HuH-7 (cell line): ENCODE measurements at regions not wholly inside any gene's neighbourhood (a gene's known extent, or its start where the extent isn't known, plus 50 kb on each side); places are given as distances from the start of the nearest gene placed in this dataset.

Experiments used
- DNase-seq: peaks from one replicate; pipeline ENCODE4 v3.0.0; 2011; ENCODE audit warnings: low spot score

DNA sequence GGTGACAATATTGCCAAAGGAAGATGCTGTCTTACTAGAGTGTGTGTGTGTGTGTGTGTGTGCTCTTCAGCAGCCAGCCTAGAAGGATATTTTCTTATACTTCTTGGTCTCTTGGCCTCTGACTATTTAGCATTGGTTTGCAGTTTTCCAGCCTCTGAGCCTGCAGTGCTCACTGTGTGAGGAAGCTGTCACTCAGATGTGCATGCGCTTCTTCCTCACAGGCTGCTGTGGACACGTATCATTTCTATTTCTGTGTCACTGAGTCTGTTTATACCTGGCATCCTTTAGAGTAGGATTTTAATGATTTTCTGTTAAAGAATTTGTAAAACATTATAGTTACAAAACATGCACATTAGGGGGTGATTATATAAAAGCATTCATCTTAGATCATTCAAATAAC, 83.3 kb downstream of the ALDH8A1 start:
- no peak for DNase-seq

- DNase-seq = no peak
Observed at GRCh38 chr6:134864558-134864957, 85.3 kb downstream of the ALDH8A1 start.

DNA sequence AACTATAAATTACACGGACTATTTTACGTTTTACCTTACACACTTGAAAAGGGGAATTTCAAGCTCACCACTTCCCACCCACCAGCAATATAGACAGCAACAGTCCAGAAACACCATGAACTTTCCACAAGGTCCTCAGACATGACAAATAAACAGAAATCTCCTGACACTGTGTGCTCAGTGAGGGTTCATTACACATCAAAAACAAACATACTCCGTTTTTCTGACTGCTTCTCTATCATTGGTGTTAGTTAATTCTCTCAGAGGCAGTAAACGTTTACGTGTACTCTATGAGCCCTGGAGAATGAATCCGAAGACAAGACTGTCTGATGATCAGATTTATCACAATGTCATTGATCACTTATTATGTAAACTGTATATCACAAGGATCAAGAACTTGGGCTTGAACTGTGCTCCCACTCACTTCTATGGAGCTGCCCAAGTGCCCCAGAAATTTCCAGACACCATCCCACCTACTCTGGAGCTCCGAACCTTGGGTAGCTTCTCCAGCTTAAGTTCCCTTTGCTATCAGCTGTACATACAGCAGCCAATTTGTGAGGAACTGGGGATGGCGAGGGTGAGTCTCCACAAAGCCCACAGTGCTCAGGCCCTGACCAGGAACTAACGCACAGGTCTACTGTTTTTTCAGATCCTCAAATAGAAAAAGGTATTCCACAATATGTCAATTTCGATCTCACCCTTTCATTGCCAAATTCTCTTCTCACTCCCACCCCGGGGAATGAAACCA, 86.0 kb downstream of the ALDH8A1 start:
- DNase-seq = peak; percentile 31

DNA sequence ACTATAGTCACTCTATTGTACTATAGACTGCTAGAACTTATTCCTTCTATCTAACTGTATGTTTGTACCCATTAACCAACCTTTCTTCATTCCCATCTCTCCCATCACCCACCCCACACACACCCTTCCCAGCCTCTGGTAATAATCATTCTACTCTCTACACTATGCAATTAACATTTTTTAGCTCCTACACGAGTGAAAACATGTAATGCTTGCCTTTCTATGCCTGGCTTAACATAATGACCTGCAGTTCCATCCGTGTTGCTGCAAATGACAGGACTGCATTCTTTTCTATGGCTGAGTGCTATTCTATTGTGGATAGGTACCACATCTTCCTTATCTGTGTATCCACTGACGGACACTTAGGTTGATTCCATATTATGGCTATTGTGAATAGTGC, 95.5 kb downstream of the ALDH8A1 start:
- no peak for DNase-seq

- DNase-seq = no peak
Observed at GRCh38 chr6:134853111-134854055, 96.5 kb downstream of the ALDH8A1 start.

- no peak for DNase-seq
Observed at GRCh38 chr6:134851548-134851947, 98.4 kb downstream of the ALDH8A1 start.

DNA sequence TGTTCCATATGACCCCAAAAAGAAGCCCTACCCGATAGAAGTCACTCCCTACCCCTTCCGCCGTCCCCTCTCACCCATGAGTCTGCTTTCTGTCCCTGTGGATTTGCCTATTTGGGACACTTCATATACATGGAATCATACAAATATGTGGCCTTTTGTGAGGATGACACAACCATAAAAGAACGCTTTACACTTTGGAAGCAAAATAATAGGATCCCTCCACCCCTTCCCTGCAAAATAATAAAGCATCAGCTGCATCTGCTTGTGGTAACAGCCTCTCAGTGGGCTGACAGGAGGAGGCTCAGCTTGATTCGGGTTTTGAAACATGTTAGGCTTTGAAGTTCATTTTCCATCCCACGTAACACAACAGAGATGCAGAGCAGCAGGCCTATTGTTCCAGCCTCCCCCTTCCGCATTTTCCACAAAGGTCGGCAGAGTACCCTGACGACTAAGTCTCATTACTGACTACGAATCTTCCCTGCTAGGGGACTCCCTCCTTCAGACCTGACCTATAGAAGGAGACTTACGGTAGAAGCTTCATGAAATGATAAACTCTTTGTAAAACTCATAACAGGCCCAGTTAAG, 99.1 kb downstream of the ALDH8A1 start:
- no peak for DNase-seq

GRCh38 chr6:134849920-134850447, 99.9 kb downstream of the ALDH8A1 start:
- no peak for DNase-seq

DNA sequence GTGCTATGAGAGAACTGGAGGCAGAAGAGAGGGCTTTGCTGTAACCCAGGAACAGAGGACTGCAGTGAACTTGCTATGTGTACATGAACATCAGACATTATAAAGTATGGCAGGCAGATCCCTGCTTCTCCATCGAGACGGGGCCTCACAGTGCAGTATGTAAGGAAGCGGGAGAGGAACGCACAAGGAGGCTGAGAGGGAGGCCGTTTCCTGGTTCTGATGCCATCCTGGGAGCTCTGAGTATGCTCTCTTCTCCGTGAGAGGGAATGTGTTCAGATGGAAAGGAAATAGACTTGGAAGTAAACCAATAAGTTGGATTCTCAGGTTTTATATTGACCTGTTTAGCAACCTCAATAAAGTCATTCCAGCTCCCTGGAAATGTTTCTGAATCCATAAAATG, 101.8 kb downstream of the ALDH8A1 start:
- DNase-seq = no peak

DNA sequence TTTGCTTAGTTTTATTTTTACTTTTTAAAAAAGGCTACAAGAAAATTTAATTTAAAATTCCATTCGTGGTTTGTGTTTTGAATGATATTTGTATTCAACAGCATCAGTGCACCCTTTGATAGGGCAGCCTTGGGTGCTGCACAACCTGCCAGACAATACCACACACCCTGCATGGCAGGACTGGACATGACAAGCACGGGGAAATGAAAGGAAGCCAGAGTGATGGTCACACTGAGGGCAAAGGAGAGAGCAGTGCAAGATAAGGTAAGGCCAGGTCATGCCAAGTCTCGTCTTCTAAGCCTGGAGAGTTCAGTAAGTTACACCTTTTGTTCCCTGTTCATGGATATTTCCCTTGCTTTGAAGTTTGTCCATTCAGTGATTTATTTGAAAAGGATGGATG, 103.0 kb downstream of the ALDH8A1 start:
- no peak for DNase-seq

DNA sequence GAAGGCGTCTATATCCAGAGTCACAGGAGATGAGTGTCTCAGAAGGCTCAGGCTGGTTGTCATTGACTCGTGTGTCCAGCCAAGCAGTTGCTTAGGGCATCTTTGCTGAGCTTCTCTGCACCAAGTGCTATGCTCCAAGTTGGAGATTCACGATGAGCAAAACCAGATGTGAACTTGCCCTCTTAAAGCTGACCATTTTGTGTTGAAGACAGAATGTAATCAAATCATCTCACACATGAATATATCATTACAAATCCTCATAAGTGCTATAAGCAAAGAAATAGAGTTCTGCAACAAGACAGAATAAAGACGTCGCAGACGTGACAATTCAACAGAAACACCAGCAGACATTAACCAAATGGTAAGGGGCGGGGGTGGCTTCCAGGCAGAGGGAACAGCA, 103.9 kb downstream of the ALDH8A1 start:
- DNase-seq = no peak

DNA sequence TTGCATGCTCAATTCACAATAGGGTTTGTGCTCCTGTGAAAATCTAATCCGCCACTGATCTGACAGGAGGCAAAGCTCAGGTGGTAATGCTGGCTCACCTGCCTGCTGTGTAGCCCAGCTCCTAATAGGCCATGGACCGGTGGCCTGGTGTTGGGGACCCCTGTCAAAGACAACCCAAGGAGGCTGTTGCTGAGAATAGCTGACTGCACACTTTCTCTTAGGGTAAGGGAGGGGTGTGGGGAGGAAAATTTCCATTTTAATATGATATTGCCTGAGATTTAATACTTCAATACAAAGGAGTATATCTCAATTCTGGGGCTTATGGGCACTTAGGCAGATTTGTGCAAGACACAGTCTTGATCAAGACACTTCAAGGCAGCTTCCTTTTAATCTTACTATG, 105.8 kb downstream of the ALDH8A1 start:
- no peak for DNase-seq

GRCh38 chr6:134840086-134840867, 109.6 kb downstream of the ALDH8A1 start:
- peak; percentile 46 for DNase-seq

DNA sequence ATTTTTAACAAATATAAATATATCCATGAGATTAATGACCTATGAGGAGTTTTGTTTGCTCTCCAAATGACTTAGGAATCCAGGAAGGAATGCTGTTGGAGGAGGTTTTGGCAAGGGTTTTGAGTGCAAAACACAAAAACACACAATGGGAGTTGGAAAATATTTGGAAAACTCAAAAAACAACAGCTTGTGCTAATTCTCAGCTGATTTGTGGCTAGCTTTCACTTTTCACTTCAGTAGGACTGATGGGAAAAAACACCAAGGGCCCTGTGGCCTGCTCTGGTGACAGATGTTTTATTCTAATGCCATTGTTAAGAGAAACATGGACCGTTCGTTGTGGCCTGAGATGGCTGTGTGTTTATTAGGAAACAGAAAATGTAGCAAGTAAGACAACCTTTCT, 113.9 kb downstream of the ALDH8A1 start:
- no peak for DNase-seq

GRCh38 chr6:134830940-134831339, 119.0 kb downstream of the ALDH8A1 start:
- no peak for DNase-seq

DNA sequence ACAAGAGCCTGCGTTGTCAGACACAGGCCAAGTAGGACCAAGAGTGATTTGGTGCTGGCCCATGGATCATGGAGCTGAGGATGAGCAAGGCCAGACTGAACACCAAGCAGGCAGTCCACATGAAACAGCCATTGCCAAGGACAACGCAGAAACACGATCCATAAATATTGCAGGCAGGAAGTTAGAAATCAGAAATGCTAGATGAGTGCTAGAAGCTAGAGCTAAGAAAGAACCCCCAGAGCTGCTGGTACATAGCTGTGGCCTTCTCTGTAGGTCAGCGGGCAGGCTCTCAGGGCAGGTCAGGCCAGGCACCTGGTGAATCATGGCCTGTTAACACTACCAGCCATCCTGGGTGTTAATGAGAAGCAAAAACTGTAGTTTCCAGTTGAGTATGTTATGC, 119.7 kb downstream of the ALDH8A1 start:
- DNase-seq = no peak

DNA sequence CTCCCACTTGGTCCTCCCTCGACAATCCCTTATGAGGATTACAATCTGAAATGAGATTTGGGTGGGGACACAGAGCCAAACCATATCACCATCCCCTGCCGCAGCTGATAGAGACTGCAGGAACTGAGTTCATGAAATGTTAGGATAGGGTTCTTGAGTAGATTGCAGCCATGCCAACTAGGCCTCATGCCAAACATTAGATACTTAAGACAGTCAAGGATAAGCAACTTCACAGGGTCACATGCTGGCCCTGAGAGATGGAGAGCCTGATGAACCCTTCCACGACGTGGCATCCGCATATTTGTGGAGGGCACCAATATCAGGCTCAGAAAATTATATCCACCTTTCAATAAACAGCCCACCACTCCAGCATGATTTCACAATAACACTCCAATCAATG, 121.3 kb downstream of the ALDH8A1 start:
- DNase-seq = no peak

- no peak for DNase-seq
Observed at GRCh38 chr6:134826889-134827737, 122.8 kb downstream of the ALDH8A1 start.

- DNase-seq = no peak
Observed at GRCh38 chr6:134823710-134824034, 126.2 kb downstream of the ALDH8A1 start.

- peak; percentile 82 for DNase-seq
Observed at GRCh38 chr6:134822920-134823709, 126.8 kb downstream of the ALDH8A1 start.
